ENCODE measurements at regions not wholly inside any gene's neighbourhood (a gene's known extent, or its start where the extent isn't known, plus 50 kb on each side); places are given as distances from the start of the nearest gene placed in this dataset.

DNA sequence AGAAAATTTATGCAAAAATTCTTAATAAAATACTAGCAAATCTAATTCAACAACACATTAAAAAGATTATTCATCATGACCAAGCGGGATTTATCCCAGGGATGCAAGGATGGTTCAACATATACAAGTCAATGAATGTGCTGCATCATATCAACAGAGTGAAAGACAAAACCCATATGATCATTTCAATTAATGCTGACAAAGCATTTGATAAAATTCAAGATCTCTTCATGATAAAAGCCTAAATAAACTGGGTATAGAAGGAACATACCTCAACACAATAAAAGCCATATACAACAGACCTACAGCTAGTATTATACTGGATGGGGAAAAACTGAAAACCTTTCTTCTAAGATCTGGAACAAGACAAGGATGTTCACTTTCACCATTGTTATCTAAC lies 89.7 kb downstream of the KBTBD8 start:
- peaks cover 0 to 6% of the 10 kb centered on the region in 2 donors for H3K9me3 ChIP-seq
- intact Hi-C loops (cut with DNase I; ENCODE audit: low total_unique reads) (no loop called here), in situ Hi-C loops (cut with MboI; ENCODE audit: low pct_ligation_motif_present in 1 of 4, low pct_unique_long_range_greater_than_20kb in 1 of 4, low sequenced_read_pairs in 3 of 4) (no loop called here)
- no peaks in the 10 kb centered on the region for H3K4me1 ChIP-seq
- no peaks in the 10 kb centered on the region for H3K27me3 ChIP-seq
- TF ChIP-seq EP300 (IDR thresholded peaks at IDR 0.05; ENCODE audit: low read depth), result no peak
- no peak for TF ChIP-seq POLR2AphosphoS5 (IDR thresholded peaks at IDR 0.05)
- TF ChIP-seq POLR2A (IDR thresholded peaks at IDR 0.05), result no peak
- TF ChIP-seq, protein P1, sequence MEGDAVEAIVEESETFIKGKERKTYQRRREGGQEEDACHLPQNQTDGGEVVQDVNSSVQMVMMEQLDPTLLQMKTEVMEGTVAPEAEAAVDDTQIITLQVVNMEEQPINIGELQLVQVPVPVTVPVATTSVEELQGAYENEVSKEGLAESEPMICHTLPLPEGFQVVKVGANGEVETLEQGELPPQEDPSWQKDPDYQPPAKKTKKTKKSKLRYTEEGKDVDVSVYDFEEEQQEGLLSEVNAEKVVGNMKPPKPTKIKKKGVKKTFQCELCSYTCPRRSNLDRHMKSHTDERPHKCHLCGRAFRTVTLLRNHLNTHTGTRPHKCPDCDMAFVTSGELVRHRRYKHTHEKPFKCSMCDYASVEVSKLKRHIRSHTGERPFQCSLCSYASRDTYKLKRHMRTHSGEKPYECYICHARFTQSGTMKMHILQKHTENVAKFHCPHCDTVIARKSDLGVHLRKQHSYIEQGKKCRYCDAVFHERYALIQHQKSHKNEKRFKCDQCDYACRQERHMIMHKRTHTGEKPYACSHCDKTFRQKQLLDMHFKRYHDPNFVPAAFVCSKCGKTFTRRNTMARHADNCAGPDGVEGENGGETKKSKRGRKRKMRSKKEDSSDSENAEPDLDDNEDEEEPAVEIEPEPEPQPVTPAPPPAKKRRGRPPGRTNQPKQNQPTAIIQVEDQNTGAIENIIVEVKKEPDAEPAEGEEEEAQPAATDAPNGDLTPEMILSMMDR (IDR thresholded peaks at IDR 0.05), result no peak
- H3K27ac ChIP-seq, result no peak overlapping the region
- 91 to 92% methylated on average over 1 of the region's 1 CpG for WGBS, 2 donors (ENCODE audit: low coverage in 1 of 2)
- H3K36me3 ChIP-seq, result no peaks in the 10 kb centered on the region
- no peak for DNase-seq
- no peak overlapping the region for H3K4me3 ChIP-seq

GRCh38 chr3:67090474-67090873 lies 92.4 kb downstream of the KBTBD8 start:
- intact Hi-C loops (cut with DNase I; ENCODE audit: low total_unique reads), result no loop called here
- no peak for TF ChIP-seq POLR2AphosphoS5 (IDR thresholded peaks at IDR 0.05)
- TF ChIP-seq EP300 (IDR thresholded peaks at IDR 0.05; ENCODE audit: low read depth), result no peak
- TF ChIP-seq, protein P1 (IDR thresholded peaks at IDR 0.05), result no peak
- TF ChIP-seq POLR2A (IDR thresholded peaks at IDR 0.05), result no peak

DNA sequence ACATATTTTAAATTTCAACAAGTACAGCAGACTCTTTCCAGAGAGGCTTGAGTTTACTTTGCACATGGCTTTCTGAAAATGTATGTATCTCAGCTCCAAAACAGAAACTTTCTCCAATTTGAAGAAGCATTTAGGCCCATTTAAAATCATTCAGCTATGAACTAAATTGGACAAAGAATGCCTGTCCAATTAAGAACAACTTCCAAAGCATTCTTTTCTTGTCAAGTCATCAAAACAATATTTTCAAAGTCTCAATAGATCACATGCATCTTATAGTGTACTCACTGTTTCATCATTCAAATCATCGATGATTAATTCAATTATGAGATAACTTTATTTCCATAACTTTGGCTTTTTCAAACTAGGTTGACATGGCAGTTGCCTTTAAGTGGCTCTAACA lies 95.2 kb downstream of the KBTBD8 start:
- intact Hi-C loops (cut with DNase I; ENCODE audit: low total_unique reads) (no loop called here), in situ Hi-C loops (cut with MboI; ENCODE audit: low pct_ligation_motif_present in 1 of 4, low pct_unique_long_range_greater_than_20kb in 1 of 4, low sequenced_read_pairs in 3 of 4) (no loop called here)
- no peak overlapping the region for H3K4me3 ChIP-seq
- no peak for TF ChIP-seq POLR2A (IDR thresholded peaks at IDR 0.05)
- TF ChIP-seq EP300 (IDR thresholded peaks at IDR 0.05; ENCODE audit: low read depth), result no peak
- TF ChIP-seq POLR2AphosphoS5 (IDR thresholded peaks at IDR 0.05), result no peak
- TF ChIP-seq, protein P1 (IDR thresholded peaks at IDR 0.05), result no peak
- H3K27ac ChIP-seq, result no peak overlapping the region
- peaks cover 0 to 14% (median 2%) of the 10 kb centered on the region in 4 donors for H3K4me1 ChIP-seq
- no peaks in the 10 kb centered on the region for H3K27me3 ChIP-seq
- no peak for DNase-seq
- H3K36me3 ChIP-seq, result no peaks in the 10 kb centered on the region
- WGBS, 2 donors (ENCODE audit: low coverage in 1 of 2), result 86 to 100% methylated on average over 1 of the region's 1 CpG
- H3K9me3 ChIP-seq, result no peaks in the 10 kb centered on the region

More at GRCh38 chr3:67090474-67090873, 92.4 kb downstream of the KBTBD8 start:
- DNase-seq, result no peak
- no peaks in the 10 kb centered on the region for H3K27me3 ChIP-seq
- H3K4me1 ChIP-seq, result peaks cover 0 to 8% (median 0%) of the 10 kb centered on the region in 4 donors
- H3K36me3 ChIP-seq, result no peaks in the 10 kb centered on the region
- H3K27ac ChIP-seq, result no peak overlapping the region
- H3K9me3 ChIP-seq, result peaks cover 0 to 6% of the 10 kb centered on the region in 2 donors
- H3K4me3 ChIP-seq, result no peak overlapping the region
- in situ Hi-C loops (cut with MboI; ENCODE audit: low pct_ligation_motif_present in 1 of 4, low pct_unique_long_range_greater_than_20kb in 1 of 4, low sequenced_read_pairs in 3 of 4), result no loop called here

DNA sequence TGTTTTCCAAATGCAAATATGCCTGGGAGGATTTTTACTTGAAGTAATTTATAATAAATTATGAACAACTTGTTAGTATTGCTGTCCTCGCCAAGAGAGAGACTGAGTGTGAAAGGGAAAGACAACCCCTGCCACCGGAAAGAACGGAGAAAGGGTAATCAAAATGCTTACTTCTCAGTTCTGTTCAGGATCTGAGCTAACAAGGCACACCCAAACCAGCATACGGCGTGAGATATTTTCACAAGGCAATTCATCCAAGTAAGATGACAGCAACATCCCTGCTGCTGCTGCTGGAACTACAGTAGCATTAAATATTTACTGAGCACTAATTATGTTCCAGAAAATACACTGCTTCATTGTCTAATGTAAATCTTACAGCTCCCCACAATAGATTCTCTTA lies 96.1 kb downstream of the KBTBD8 start:
- in situ Hi-C loops (cut with MboI; ENCODE audit: low pct_ligation_motif_present in 1 of 4, low pct_unique_long_range_greater_than_20kb in 1 of 4, low sequenced_read_pairs in 3 of 4) (no loop called here), intact Hi-C loops (cut with DNase I; ENCODE audit: low total_unique reads) (no loop called here)
- no peak overlapping the region for H3K4me3 ChIP-seq

More for the DNA sequence above, 96.1 kb downstream of the KBTBD8 start:
- WGBS, 2 donors (ENCODE audit: low coverage in 1 of 2), result 32 to 34% methylated on average over 3 to 5 of the region's 5 CpGs
- Histone ChIP-seq H3K9me3 (no peaks in the 10 kb centered on the region), H3K36me3 (no peaks in the 10 kb centered on the region), H3K4me1 (peaks cover 0 to 14% (median 2%) of the 10 kb centered on the region in 4 donors), H3K27me3 (no peaks in the 10 kb centered on the region), H3K27ac (peak overlapping the region in 3 of 4 donors; percentile 0 to 48 (median 34))
- DNase-seq, result no peak
- no peak for TF ChIP-seq EP300 (IDR thresholded peaks at IDR 0.05; ENCODE audit: low read depth)
- TF ChIP-seq POLR2AphosphoS5 (IDR thresholded peaks at IDR 0.05), result peak in 1 of 3 donors; percentile 22
- TF ChIP-seq POLR2A (IDR thresholded peaks at IDR 0.05), result no peak
- TF ChIP-seq, protein P1 (IDR thresholded peaks at IDR 0.05), result no peak

All from transverse colon (tissue), 4 donors.